ENCODE measurements at regions not wholly inside any gene's neighbourhood (a gene's known extent, or its start where the extent isn't known, plus 50 kb on each side); places are given as distances from the start of the nearest gene placed in this dataset.

DNA sequence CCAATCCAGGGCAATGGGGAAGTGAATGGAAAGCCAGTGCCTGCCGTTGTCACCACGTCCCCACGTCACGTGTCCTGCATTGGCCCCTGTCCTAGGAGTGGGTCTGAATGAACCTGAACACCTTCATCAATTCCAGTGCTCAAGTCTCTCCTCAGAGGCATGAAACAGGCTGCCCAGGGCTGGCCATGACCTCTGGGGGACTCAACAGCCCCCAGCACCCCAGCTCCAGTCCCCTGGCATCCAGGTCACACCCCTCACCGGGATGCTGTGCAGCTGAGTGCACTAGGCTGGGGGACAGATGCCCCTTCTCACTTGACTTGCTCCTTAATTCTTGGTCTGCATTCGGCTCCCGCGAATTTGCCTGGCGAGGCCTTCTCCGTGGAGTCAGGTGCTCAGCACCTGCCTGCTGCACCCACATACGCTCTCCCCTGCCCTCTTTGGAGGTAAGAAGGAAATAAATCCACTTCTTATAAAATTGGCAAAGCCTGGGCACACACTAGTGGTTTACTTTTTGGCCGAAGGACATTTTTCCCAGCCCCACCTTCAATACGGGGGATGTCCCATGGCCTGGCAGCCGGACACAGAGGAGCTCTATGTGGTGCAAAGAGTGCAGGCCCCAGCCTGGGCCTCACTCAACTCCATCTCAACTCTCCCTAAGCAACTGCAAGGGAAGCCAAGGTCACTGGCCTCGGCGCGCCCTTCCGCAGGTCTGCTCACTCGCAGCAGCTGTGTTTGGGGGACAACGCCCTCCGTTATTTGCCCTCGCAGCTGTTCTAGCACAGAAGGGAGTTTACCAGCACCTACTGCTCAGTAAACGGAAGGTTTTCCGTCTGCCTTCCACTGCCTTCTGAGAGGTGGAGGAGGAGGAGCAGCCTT is 77.6 kb upstream of the SHH start:
- TF ChIP-seq EZH2 (IDR thresholded peaks at IDR 0.05; ENCODE audit: insufficient read depth, poor library complexity, severe bottlenecking) (no peak), EZH2phosphoT487 (IDR thresholded peaks at IDR 0.05; ENCODE audit: insufficient read depth, low read depth) (no peak)

All from GM23248 (cell line).